K562 (cell line): ENCODE measurements at regions not wholly inside any gene's neighbourhood (a gene's known extent, or its start where the extent isn't known, plus 50 kb on each side); places are given as distances from the start of the nearest gene placed in this dataset.
"Not testable (repeated sequence)": the region's sequence is repeated elsewhere in the genome, so short reads cannot be mapped to it uniquely, and the experiment has no call there.

Experiments used
- ELF4 ChIP-seq: fragments of 450-650 bp; formaldehyde crosslinking; IDR thresholded peaks from 2 replicates; pipeline ENCODE4 v1.4.0; 2022; ENCODE audit warnings: missing genetic modification characterization
- ESRRB ChIP-seq: fragments of 250-450 bp; sonication (Bioruptor Pico); IDR thresholded peaks from 2 replicates; pipeline ENCODE4 v1.5.0; 2020; ENCODE audit warnings: mild to moderate bottlenecking, moderate library complexity, borderline replicate concordance
- ETS1 ChIP-seq: conservative IDR thresholded peaks from 2 replicates; pipeline ENCODE4 v1.6.1; 2011; ENCODE audit warnings: low read depth, mild to moderate bottlenecking, low read length; ENCODE audit not compliant: control insufficient read depth
- NRF1 ChIP-seq, 2 experiments: fragments of 450-650 bp; IDR thresholded peaks in 1 of 2; conservative IDR thresholded peaks in 1 of 2; 2 replicates each; pipeline ENCODE4 v1.6.1; 2014; ENCODE audit warnings: mild to moderate bottlenecking in 2 of 2
- PHF20 ChIP-seq: fragments of 450-650 bp; IDR thresholded peaks from 2 replicates; pipeline ENCODE4 v1.6.1; 2018; ENCODE audit not compliant: partially characterized antibody
- PHF8 ChIP-seq: fragments of 200-600 bp; sonication (generic); IDR thresholded peaks from 2 replicates; pipeline ENCODE4 v1.6.1; 2012; ENCODE audit warnings: mixed run types, mild to moderate bottlenecking, inconsistent platforms, low read length, moderate library complexity, borderline replicate concordance
- POLR2AphosphoS5 ChIP-seq: IDR thresholded peaks from 2 replicates; pipeline ENCODE4 v1.6.1; 2011; ENCODE audit warnings: mild to moderate bottlenecking, low read depth, low read length, moderate library complexity; ENCODE audit not compliant: control insufficient read depth, insufficient read depth
- TARDBP ChIP-seq: fragments of 450-650 bp; IDR thresholded peaks from 2 replicates; pipeline ENCODE4 v1.6.1; 2016
- TRIM24 ChIP-seq, 2 experiments: fragments of 450-650 bp; IDR thresholded peaks; 2 replicates each; pipeline ENCODE4 v1.6.1; 2016
- ZKSCAN8 ChIP-seq: fragments of 200-800 bp; sonication (Bioruptor generic); IDR thresholded peaks from 2 replicates; pipeline ENCODE4 v1.6.1; 2016; ENCODE audit warnings: missing genetic modification characterization, missing compliant biosample characterization

DNA sequence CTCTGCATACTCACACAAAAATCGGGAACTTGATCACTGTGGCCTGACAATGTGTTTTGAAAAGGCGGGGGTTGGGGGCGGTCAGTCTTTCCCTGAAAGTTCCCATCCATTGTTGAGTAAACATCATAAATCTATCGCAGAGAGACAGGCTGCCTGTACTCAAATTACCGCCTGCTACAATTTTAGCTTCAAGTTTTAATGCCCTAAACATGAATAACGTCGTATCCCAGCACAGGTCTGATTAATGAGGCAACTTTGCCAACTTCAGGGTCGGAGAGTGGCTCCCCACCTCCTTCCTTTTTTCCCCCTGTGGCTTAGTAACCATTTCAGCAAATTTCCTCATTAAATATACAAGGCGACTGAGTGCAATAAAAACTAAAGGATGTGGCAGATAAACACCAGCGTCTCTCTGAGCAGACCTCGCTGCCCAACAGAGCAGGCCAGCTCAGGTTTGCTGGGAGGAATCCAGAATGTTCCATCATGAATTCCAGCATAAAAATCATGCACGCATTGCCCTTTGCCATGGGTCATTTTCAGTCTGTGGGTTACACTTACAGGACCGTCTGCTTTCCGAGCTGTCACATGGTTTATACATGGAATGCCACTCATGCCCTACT is 213.5 kb upstream of the PLGLB2 start:
- TF ChIP-seq ZKSCAN8 (CRISPR knock-in tag); TARDBP; POLR2AphosphoS5; ESRRB (CRISPR knock-in tag); PHF8; ETS1; TRIM24 (IDR thresholded peaks at IDR 0.05); ELF4 (CRISPR knock-in tag); NRF1 (conservative IDR thresholded peaks at IDR 0.05 in 1 of 2, IDR thresholded peaks at IDR 0.05 in 1 of 2); PHF20: not testable (repeated sequence)
